K562 (cell line): ENCODE measurements at regions not wholly inside any gene's neighbourhood (a gene's known extent, or its start where the extent isn't known, plus 50 kb on each side); places are given as distances from the start of the nearest gene placed in this dataset.

Experiments used
- BRF1 ChIP-seq: IDR thresholded peaks from 3 replicates; pipeline ENCODE4 v1.6.1; 2011; ENCODE audit warnings: borderline replicate concordance, mild to moderate bottlenecking; ENCODE audit not compliant: insufficient read length; ENCODE audit errors: extremely low read depth
- CAMTA2 ChIP-seq: fragments of 250-450 bp; sonication (Bioruptor Pico); conservative IDR thresholded peaks from 2 replicates; pipeline ENCODE4 v1.5.1; 2022
- EHMT2 ChIP-seq: fragments of 450-650 bp; IDR thresholded peaks from 2 replicates; pipeline ENCODE4 v1.6.1; 2018; ENCODE audit warnings: antibody characterized with exemption
- HINFP ChIP-seq: fragments of 450-650 bp; conservative IDR thresholded peaks from 2 replicates; pipeline ENCODE4 v1.6.1; 2016; ENCODE audit warnings: missing genetic modification characterization, low read depth, mild to moderate bottlenecking, control low read depth, missing compliant biosample characterization
- WHSC1 ChIP-seq: IDR thresholded peaks from one replicate; pipeline ENCODE4 v1.6.1; 2012; ENCODE audit warnings: low read length, control low read depth, inconsistent platforms
- ZNF512 ChIP-seq: IDR thresholded peaks from 2 replicates; pipeline ENCODE4 v1.6.1; 2016; ENCODE audit warnings: missing genetic modification characterization, missing compliant biosample characterization
- TF ChIP-seq, protein P1 (sequence below): fragments of 200-600 bp; sonication (generic); IDR thresholded peaks from one replicate; pipeline ENCODE4 v1.6.1; 2012; ENCODE audit warnings: mild to moderate bottlenecking, low read depth, low read length, inconsistent platforms

GRCh38 chr13:44169018-44169911, 204.4 kb upstream of the SERP2 start (continued):
- TF ChIP-seq, protein P1, sequence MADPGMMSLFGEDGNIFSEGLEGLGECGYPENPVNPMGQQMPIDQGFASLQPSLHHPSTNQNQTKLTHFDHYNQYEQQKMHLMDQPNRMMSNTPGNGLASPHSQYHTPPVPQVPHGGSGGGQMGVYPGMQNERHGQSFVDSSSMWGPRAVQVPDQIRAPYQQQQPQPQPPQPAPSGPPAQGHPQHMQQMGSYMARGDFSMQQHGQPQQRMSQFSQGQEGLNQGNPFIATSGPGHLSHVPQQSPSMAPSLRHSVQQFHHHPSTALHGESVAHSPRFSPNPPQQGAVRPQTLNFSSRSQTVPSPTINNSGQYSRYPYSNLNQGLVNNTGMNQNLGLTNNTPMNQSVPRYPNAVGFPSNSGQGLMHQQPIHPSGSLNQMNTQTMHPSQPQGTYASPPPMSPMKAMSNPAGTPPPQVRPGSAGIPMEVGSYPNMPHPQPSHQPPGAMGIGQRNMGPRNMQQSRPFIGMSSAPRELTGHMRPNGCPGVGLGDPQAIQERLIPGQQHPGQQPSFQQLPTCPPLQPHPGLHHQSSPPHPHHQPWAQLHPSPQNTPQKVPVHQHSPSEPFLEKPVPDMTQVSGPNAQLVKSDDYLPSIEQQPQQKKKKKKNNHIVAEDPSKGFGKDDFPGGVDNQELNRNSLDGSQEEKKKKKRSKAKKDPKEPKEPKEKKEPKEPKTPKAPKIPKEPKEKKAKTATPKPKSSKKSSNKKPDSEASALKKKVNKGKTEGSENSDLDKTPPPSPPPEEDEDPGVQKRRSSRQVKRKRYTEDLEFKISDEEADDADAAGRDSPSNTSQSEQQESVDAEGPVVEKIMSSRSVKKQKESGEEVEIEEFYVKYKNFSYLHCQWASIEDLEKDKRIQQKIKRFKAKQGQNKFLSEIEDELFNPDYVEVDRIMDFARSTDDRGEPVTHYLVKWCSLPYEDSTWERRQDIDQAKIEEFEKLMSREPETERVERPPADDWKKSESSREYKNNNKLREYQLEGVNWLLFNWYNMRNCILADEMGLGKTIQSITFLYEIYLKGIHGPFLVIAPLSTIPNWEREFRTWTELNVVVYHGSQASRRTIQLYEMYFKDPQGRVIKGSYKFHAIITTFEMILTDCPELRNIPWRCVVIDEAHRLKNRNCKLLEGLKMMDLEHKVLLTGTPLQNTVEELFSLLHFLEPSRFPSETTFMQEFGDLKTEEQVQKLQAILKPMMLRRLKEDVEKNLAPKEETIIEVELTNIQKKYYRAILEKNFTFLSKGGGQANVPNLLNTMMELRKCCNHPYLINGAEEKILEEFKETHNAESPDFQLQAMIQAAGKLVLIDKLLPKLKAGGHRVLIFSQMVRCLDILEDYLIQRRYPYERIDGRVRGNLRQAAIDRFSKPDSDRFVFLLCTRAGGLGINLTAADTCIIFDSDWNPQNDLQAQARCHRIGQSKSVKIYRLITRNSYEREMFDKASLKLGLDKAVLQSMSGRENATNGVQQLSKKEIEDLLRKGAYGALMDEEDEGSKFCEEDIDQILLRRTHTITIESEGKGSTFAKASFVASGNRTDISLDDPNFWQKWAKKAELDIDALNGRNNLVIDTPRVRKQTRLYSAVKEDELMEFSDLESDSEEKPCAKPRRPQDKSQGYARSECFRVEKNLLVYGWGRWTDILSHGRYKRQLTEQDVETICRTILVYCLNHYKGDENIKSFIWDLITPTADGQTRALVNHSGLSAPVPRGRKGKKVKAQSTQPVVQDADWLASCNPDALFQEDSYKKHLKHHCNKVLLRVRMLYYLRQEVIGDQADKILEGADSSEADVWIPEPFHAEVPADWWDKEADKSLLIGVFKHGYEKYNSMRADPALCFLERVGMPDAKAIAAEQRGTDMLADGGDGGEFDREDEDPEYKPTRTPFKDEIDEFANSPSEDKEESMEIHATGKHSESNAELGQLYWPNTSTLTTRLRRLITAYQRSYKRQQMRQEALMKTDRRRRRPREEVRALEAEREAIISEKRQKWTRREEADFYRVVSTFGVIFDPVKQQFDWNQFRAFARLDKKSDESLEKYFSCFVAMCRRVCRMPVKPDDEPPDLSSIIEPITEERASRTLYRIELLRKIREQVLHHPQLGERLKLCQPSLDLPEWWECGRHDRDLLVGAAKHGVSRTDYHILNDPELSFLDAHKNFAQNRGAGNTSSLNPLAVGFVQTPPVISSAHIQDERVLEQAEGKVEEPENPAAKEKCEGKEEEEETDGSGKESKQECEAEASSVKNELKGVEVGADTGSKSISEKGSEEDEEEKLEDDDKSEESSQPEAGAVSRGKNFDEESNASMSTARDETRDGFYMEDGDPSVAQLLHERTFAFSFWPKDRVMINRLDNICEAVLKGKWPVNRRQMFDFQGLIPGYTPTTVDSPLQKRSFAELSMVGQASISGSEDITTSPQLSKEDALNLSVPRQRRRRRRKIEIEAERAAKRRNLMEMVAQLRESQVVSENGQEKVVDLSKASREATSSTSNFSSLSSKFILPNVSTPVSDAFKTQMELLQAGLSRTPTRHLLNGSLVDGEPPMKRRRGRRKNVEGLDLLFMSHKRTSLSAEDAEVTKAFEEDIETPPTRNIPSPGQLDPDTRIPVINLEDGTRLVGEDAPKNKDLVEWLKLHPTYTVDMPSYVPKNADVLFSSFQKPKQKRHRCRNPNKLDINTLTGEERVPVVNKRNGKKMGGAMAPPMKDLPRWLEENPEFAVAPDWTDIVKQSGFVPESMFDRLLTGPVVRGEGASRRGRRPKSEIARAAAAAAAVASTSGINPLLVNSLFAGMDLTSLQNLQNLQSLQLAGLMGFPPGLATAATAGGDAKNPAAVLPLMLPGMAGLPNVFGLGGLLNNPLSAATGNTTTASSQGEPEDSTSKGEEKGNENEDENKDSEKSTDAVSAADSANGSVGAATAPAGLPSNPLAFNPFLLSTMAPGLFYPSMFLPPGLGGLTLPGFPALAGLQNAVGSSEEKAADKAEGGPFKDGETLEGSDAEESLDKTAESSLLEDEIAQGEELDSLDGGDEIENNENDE, result no peak
- no peak for TF ChIP-seq HINFP (tag)
- TF ChIP-seq WHSC1, result no peak
- TF ChIP-seq EHMT2, result peak; percentile 56; the same call in 1 of the 2 replicates
- TF ChIP-seq BRF1, result no peak
- TF ChIP-seq CAMTA2 (CRISPR knock-in tag), result no peak
- TF ChIP-seq ZNF512 (tag), result 0 out of 2 replicates have a peak, but pooled peaks have one; percentile 52
- TF ChIP-seq, all 486 proteins: peak for 3
